GM19328 (cell line): ENCODE measurements at regions not wholly inside any gene's neighbourhood (a gene's known extent, or its start where the extent isn't known, plus 50 kb on each side); places are given as distances from the start of the nearest gene placed in this dataset.
"Not testable (repeated sequence)": the region's sequence is repeated elsewhere in the genome, so short reads cannot be mapped to it uniquely, and the experiment has no call there.

Experiments used
- ATAC-seq: cut with Tn5 transposase; IDR thresholded peaks from one replicate; pipeline ENCODE4 v1.9.1; 2021; ENCODE audit warnings: mild to moderate bottlenecking, moderate library complexity; ENCODE audit not compliant: unreplicated experiment

- ATAC-seq, result no peak
Measured at GRCh38 chr4:150021483-150021882, 56.8 kb upstream of the DCLK2 start.

- no peak for ATAC-seq
Measured at GRCh38 chr4:150023489-150023888, 54.8 kb upstream of the DCLK2 start.

GRCh38 chr4:150026987-150027386 lies 51.3 kb upstream of the DCLK2 start:
- ATAC-seq, result not testable (repeated sequence)
